NCI-H1436 treated with DMSO at 0.1 percent for 48 hours (cell line): ENCODE measurements at regions not wholly inside any gene's neighbourhood (a gene's known extent, or its start where the extent isn't known, plus 50 kb on each side); places are given as distances from the start of the nearest gene placed in this dataset.

ENCODE experiments used
- DNase-seq: peaks from one replicate; lab custom pipeline; 2025; lab: John Stamatoyannopoulos, UW

GRCh38 chr2:21501376-21502027 lies 377.7 kb downstream of the TDRD15 start:
- DNase-seq: no peak

GRCh38 chr2:21515903-21516302 lies 392.1 kb downstream of the TDRD15 start:
- no peak for DNase-seq

- no peak for DNase-seq
These were observed 395.6 kb downstream of the TDRD15 start for GRCh38 chr2:21519412-21519811.

GRCh38 chr2:21519821-21520220 lies 396.1 kb downstream of the TDRD15 start:
- no peak for DNase-seq

GRCh38 chr2:21535826-21536225 lies 412.1 kb downstream of the TDRD15 start:
- DNase-seq: no peak

- DNase-seq: no peak
These were observed 415.9 kb downstream of the TDRD15 start for GRCh38 chr2:21539685-21540084.

GRCh38 chr2:21543630-21544029 lies 419.9 kb downstream of the TDRD15 start:
- no peak for DNase-seq

- no peak for DNase-seq
These were observed 420.6 kb downstream of the TDRD15 start for GRCh38 chr2:21544392-21544791.

- no peak for DNase-seq
These were observed 429.2 kb downstream of the TDRD15 start for GRCh38 chr2:21552981-21553380.

- no peak for DNase-seq
These were observed 435.6 kb downstream of the TDRD15 start for GRCh38 chr2:21559351-21559750.

- DNase-seq: no peak
These were observed 438.2 kb downstream of the TDRD15 start for GRCh38 chr2:21561965-21562364.

GRCh38 chr2:21567395-21567794 lies 443.6 kb downstream of the TDRD15 start:
- no peak for DNase-seq

GRCh38 chr2:21571686-21572085 lies 447.9 kb downstream of the TDRD15 start:
- DNase-seq: no peak

GRCh38 chr2:21580391-21580790 lies 456.6 kb downstream of the TDRD15 start:
- DNase-seq: no peak

GRCh38 chr2:21585881-21586280 lies 462.1 kb downstream of the TDRD15 start:
- no peak for DNase-seq

GRCh38 chr2:21590026-21590690 lies 466.4 kb downstream of the TDRD15 start:
- DNase-seq: no peak

GRCh38 chr2:21591926-21592325 lies 468.2 kb downstream of the TDRD15 start:
- DNase-seq: no peak

- no peak for DNase-seq
These were observed 475.6 kb downstream of the TDRD15 start for GRCh38 chr2:21599417-21599816.

GRCh38 chr2:21602789-21603188 lies 479.0 kb downstream of the TDRD15 start:
- DNase-seq: no peak

- no peak for DNase-seq
These were observed 483.8 kb downstream of the TDRD15 start for GRCh38 chr2:21607572-21607971.

GRCh38 chr2:21610304-21610703 lies 486.5 kb downstream of the TDRD15 start:
- DNase-seq: no peak

GRCh38 chr2:21617885-21618434 lies 494.2 kb downstream of the TDRD15 start:
- DNase-seq: no peak

- no peak for DNase-seq
These were observed 497.0 kb downstream of the TDRD15 start for GRCh38 chr2:21620771-21621170.

- DNase-seq: no peak
These were observed 504.2 kb downstream of the TDRD15 start for GRCh38 chr2:21627938-21628337.
